OCI-M2 (cell line): ENCODE measurements at regions not wholly inside any gene's neighbourhood (a gene's known extent, or its start where the extent isn't known, plus 50 kb on each side); places are given as distances from the start of the nearest gene placed in this dataset.
A peak's percentile ranks its signal among the peaks of the same experiment; 100 is the strongest.
"Not testable (repeated sequence)": the region's sequence is repeated elsewhere in the genome, so short reads cannot be mapped to it uniquely, and the experiment has no call there.

Source experiments
- DNase-seq: peaks from one replicate; lab custom pipeline; 2025; ENCODE audit not compliant: unreplicated experiment; lab: John Stamatoyannopoulos, UW

DNA sequence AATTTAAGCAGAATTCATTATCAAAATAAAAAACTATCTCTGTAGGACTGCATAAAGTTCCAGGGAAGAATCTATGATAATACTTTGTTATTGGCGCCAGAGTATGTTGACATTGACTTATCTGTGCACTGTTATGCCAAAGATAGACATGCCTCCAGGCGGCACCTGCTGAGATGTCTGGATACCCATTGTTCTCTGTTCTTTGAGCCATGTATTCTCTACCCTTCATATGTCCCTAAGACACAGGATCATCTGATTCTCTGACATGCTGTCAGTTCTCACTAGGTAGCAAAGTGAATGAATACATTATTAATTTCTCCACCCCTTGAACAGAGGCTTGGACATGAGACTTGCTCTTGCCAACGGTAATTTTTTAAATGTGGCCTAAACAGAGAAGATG is 517.8 kb upstream of the SLITRK5 start:
- DNase-seq, result no peak

DNA sequence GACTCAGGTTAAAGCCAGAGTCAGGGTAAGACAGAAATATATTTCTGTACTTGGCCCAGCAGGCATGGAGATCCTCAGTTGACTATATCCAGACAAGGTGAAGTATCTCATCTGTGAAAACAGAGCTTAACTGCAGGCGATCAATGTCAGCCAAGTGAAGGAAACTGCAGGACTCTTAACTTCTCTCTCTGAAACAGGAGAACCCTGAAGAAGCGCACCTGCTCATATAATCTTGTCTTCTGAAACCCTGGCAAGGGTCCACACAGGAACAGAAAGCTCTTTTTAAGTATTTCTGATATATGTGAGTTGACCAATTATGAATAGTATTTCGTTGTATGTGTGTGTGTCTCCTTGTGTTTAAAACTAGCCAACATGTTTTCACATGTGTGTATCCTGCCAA is 504.8 kb upstream of the SLITRK5 start:
- no peak for DNase-seq

DNA sequence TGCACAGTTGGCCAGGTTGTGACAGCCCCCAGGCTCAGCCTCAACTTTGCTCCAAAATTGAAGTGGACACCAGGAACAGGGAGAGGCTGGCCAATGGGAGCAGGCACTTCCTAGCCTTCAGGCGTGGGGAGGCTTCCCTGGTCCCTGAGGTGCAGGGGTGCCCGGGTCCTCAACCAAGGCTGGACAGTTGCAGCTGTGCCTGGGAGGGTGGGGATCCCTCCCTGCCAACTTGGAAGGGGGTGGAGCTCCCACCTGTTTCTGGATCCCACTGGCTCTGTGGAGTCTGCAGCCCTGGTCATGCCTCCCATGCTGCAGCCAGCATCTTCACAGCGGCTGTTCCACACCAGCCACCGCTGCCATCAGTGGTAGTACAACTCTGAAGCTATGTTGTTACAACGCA is 502.8 kb upstream of the SLITRK5 start:
- no peak for DNase-seq

DNA sequence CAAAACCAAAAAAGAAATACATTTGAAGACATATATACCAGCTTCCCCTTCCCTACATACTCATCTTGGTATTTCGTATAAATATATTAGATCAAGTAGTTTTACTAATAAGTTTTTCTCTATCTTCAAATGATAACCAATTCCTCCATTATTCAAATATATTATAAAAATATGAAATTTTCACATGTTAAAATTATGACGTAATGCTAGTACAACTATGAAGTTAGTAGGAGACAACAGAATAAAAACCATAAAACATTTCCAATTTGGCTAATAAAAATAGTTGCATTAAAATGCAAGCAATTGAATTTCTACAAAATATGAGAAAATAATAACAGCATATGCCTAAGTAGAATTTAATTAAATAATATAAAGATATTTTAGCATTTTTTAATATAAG is 501.8 kb upstream of the SLITRK5 start:
- no peak for DNase-seq

DNA sequence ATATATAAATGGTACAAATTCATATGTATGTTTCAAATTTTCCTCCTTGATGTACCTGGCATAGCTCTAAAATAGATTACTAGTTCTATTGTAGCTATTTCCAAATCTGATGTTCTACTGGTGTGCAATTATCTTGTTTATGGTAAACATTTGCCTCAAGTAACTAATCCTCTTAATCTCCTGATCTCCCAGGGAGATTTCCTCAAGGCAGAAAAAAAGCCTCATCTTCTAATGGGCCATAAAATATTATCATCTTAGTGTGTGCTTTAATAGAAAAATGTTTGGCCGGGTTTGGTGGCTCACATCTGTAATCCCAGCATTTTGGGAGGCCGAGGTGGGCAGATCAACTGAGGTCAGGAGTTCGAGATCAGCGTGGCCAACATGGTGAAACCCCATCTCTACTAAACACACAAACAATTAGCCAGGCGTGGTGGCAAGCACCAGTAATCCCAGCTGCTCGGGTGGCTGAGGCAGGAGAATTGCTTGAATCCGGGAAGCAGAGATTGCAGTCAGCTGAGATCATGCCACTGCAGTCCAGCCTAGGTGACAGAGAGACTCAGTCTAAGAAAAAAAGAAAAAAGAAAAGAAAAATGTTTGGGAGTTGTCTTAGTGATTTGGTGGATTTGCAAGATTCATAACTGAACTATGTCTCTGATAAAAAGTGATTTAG is 498.9 kb upstream of the SLITRK5 start:
- DNase-seq, result no peak

DNA sequence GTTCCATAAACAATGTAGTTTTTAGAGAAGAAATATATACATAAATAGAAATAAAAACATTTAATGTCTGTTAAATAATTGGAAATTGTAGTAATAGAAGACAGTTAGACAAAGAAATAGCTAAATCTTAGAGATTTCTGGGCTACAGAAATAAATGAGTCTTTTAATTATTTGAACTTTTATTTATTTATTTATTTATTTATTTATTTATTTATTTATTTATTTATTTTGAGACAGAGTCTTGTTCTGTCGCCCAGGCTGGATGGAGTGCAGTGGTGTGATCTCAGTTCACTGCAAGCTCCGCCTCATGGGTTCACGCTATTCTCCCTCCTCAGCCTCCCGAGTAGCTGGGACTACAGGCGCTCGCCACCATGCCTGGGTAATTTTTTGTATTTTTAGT is 486.0 kb upstream of the SLITRK5 start:
- DNase-seq, result not testable (repeated sequence)

DNA sequence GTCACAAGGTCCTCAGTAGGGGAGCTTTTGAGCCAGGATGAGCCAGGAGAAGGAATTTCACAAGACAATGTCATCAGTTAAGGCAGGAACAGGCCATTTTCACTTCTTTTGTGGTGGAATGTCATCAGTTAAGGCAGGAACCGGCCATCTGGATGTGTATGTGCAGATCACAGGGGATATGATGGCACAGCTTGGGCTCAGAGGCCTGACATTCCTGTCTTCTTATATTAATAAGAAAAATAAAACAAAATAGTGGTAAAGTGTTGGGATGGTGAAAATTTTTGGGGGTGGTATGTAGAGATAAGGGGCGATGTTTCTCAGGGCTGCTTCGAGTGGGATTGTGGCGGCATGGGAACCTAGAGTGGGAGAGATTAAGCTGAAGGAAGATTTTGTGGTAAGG is 484.5 kb upstream of the SLITRK5 start:
- DNase-seq, result not testable (repeated sequence)

DNA sequence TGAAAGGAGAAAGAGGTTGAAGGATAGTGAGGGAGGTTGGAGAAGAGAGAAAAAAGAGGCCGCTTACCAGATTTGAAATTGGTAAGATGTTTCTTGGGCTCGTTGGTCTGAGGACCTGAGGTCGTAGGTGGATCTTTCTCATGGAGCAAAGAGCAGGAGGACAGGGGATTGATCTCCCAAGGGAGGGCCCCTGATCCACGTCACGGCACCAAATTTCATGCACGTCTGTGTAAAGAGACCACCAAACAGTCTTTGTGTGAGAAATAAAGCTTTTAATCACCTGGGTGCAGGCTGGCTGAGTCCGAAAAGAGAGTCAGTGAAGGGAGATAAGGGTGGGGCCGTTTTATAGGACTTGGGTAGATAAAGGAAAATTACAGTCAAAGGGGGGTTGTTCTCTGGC is 479.7 kb upstream of the SLITRK5 start:
- DNase-seq, result not testable (repeated sequence)

DNA sequence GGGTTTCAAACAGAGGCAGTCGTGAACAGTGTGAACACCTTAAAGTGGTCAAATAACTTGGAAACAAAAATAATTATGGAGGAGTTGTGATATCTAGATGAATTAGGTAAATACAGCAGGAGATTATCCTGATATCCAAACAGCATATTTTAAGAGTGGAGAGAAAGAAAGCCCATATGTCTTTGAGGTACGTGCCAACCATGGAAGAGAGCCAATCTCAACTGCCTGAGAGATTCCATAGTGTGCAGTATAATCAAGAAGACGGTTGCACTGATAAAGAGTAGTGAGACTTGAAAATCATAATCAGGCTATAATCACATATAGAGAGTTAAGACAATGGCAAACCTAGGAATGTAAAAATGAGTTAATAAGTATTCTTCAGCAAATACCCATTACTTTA is 472.8 kb upstream of the SLITRK5 start:
- no peak for DNase-seq

DNA sequence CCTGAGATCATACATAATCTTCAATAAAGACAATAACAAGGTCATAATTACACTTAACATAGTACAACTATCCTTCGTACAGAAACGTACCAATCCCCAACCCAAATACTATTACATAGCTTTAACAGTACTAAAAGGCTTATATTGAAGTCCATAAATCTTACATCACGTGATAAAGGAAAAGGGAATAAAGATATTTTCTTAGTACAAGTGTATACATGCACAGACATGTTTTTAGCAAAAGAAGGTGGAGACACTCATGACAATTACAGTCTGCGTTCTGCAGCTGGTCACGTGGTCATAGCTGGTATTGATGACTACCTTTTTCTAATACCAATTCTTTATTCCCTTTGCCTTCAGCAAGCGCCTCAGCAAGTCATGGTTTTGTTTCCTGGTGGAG is 464.5 kb upstream of the SLITRK5 start:
- DNase-seq, result no peak

DNA sequence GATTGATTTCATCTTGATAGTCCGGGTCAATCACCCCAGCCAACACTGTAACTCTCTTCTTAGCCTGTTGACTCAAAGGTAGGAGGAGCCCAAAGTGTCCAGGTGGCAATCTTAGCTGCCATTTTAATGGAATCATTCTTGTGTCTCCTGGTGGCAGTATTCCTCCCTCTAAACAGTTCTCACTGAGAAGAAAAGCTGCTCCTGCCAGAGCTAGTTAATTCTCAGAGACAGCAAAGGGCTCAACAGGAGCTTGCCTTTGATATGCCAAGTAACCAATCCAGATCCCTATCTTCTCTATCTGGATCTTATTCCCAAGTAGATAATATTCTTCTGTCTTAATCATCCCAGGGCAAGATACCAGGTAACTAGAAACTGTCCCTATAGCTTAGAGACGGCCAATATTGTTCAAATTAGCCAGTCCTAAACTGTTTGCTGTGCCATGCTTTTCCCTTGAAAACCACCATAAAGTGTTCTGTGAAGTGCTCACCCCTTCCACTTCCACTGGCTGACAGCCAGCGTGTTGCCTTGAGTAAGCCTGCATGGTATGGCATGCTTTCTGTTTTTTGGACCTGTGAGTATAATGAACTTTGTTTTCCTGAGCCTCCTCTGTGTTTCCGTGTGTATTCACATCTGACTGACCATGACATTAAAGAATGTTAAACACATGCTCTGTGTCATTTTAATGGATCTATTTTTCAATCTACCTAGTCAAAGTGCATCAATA is 463.7 kb upstream of the SLITRK5 start:
- no peak for DNase-seq

DNA sequence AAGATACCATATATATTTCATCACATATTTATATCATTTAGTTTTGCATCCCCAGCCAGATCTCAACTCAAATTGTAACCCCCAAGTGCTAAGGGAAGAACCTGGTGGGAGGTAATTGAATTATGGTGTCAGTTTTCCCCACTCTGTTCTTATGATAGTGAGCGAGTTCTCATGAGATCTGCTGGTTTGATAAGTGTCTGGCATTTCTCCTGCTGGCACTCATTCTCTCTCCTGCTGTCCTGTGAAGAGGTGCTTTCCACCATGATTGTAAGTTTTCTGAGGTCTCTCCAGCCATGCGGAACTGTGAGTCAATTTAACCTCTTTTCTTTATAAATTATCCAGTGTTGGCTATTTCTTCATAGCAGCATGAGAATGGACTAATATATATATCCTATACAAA is 462.5 kb upstream of the SLITRK5 start:
- no peak for DNase-seq

DNA sequence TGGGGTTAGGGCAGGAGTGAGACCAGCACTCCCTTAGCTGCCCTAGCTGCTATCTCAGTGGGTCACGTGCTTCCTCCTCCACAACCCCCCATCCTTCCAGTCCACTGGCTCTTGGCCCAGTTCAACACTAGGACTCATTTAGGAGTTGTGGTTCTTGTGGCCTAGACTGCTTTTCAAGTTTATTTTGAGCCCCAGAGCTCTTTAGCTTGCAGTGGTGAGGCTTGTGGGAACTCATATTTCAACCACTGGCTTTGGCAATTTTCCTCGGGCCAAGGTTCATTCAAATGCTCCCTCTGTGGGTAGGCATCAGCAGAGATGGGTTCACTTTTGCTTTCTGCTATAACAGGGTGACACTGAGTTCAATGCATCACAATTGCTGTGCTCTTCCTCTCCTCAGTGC is 436.2 kb upstream of the SLITRK5 start:
- no peak for DNase-seq

DNA sequence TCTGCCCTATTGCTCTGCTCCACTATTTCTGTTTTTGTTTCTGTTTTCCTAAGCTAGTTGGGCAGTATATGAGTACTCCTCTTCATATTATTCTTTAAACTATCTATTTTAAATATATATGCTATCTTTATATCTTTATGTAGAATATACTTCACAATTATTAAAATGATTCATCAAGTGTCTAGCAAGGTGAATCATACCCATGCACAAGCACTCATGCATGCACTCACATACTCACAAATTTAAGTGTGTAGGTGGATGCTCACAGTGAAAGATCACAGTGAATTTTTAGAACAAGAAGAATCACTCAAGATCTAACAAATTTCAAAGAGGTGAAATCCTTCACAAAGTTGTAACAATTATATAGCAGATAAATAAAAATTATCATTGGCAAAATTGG is 435.6 kb upstream of the SLITRK5 start:
- no peak for DNase-seq

DNA sequence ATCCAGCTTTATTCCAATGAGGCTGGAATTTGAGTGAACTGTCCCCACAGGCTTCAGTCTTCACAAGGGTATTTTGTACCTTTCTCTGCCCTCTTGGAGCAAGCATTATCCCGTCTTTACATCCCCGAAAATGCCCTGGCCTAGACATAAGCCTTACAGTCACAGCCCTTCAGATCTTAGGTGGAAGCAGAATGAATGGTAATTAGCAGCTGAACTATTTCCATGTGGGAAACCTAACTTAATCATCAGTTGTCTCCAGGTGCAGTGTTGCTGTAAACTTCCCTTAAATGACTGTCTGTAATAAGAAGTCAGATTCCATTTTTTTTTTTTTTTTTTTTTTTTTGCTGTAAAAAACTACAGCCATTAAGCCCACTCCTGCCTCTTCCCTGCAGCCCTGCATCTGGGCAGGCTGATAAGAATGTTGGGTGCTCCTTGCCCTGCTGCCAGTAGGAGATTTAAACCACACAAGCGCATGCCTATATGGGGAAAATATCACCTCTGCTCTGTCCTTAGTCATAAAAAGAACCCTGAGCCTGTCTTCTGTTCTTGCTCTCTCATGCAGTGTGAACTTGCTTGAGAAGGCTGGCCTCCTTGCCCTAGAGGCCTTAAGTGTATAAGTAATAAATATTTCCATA is 426.8 kb upstream of the SLITRK5 start:
- DNase-seq, result peak; percentile 42

DNA sequence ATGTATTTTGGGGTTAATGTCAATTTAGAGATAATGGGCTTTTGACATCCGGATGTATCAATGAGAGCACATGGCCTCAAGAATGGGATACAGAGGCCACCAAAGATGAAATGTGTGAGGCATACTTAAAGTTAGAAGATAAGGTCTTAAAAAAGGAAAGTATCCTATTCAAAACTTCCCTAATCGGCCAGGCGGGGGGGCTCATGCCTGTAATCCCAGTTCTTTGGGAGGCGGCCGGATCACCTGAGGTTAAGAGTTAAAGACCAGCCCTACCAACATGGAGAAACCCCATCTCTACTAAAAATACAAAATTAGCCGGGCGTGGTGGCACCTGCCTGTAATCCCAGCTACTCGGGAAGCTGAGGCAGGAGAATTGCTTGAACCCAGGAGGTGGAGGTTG is 421.3 kb upstream of the SLITRK5 start:
- DNase-seq, result not testable (repeated sequence)

DNA sequence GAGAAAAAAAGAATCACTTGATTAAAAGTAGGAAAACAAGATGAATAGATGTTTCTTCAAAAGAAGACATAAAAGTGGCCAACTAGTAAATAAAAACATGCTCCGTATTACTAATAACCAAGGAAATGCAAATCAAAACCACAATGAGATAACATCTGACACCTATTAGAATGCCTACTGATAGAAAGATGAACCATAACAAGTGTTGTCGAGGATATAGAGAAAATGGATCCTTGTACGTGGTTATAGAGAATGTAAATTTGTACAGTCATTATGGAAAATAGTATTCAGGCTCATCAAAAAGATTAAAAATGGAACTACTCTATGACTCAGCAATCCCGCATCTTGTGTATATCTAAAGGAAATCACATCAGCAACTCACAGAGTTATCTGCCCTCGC is 415.8 kb upstream of the SLITRK5 start:
- DNase-seq, result no peak

DNA sequence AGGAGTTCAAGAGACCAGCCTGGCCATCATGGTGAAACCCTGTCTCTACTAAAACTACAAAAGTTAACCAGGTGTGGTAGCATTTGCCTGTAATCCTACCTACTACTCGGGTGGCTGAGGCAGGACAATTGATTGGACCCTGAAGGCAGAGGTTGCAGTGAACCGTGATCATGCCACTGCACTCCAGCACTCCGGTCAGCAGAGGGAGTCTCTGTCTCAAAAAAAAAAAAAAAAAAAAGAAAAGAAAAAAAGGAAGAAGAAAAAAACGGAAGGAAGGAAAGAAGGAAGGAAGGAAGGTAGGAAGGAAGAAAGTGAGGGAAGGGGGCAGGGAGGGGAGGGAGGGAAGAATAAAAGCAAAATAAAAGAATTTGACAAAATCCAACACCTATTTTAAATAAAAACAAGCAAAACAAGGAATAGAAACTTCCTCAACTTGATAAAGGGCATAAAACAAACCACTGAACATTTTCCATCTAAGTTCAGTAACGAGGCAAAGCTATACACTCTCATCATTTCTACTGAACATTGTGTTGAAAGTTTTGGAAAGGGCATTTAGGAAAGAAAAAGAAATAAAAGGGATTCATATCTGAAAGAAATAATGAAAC is 411.6 kb upstream of the SLITRK5 start:
- DNase-seq, result no peak

DNA sequence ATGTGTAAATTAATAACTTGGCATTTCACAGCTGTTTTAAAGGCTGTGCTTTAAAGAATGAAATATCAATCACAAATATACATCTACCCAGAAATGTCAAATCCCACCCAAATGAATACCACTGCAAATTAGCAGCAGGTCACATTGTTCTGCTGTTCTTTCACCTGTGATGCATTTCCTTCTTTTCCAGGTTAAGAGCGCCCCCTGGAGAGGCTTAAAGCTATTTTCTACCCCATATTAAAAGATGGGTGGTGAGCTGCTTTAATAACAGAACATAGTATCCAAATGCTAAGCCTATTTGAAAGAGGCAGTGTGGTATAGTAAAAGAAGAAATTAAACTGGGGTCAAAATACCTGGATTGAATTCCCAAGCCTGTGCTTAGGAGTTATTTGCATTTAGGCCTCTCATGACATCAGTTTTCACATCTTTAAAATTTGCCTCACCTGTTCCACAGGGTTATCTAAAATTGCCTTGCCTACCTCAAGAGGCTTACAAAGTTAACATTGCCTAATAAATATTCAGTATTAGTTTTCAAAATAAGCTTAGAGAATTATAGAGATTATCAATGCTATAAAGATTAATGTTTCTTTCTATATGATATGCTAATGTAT is 396.9 kb upstream of the SLITRK5 start:
- DNase-seq, result no peak

DNA sequence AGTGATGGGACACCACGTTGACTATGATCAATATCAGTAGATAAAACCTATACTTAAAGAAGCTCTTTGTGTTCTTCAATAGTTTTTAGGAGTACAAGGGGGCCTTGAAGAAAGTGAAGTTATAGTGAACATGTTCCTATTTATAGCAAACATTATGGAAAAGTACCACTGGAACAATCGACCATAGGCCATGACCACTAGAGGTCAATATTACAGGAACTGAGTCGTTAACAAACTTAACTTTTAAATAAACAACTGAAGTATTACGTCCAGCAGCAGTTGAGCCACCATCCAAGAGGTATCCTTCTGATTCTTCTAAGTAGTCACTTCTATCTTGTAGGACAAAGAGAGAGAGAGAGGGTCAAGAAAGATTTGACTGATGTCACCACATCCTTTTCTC is 391.0 kb upstream of the SLITRK5 start:
- no peak for DNase-seq

DNA sequence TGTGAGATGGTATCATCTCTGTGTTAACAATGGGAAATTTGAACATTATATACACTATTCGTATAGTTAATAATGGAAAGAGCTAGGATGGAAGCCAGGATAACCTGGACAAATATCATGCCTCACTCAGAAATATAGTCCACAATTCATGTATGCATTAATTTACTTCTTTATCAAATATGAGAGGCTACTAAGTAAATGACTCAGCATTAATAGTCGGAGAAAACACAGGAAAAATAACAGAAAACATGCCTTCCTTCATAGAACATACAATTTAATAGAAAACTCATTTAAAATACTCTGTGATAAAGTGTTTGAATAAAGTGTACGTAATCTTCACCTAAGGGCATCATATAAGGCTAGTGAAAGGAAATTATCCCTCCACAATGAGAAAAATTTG is 383.4 kb upstream of the SLITRK5 start:
- DNase-seq, result no peak

DNA sequence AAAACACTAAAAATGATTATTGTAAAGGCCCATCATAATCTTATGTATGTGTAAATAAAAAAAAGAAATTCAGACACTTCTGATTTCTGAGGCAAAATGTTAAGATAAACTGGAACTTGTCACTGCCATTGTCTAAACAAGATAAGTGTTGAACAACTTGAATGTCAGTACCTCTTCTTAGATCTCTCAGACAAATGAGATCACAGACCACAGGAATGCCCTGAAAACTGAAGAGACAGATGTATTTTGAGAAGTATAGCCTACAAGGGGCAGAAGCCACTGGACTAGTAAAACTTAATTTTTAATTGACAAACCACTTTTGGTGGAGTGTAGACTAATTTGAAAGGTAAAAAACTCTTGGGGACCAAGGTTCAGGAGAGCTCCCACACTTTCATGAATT is 375.5 kb upstream of the SLITRK5 start:
- DNase-seq, result peak; percentile 13
